ENCODE measurements at regions not wholly inside any gene's neighbourhood (a gene's known extent, or its start where the extent isn't known, plus 50 kb on each side); places are given as distances from the start of the nearest gene placed in this dataset.

DNA sequence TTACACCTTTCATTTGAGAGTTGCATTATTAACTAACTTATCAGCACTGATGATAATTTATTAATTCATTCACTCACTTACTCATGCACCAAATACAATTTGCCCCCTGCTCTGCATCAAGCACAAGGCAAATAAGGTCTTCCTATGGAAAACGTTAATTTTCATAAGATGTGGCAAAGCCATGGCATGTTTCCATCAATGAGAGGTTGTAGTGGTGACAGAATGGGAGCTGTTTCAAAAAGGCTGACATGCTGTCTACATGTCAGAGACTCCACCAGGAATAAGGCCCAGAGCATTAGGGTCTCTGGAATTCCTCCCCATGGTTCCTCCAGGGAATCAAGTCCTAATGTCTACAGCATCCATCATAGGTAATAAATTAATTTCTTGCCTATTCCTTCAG is 978.8 kb downstream of the TMEM182 start:
- DNase-seq (ENCODE audit: low spot score) (no peak), ATAC-seq (no peak), FAIRE-seq (no peak)
- Histone ChIP-seq H3K9me3 (ENCODE audit: low read length) (peaks cover 53% of the 10 kb centered on the region), H4K20me1 (ENCODE audit: insufficient read depth, low read length) (no peaks in the 10 kb centered on the region), H2AFZ (ENCODE audit: low read length) (no peak overlapping the region), H3K27ac (ENCODE audit: extremely low read length, insufficient read depth, low read length) (no peak overlapping the region), H3K4me2 (ENCODE audit: low read depth, low read length) (no peak overlapping the region), H3K9ac (ENCODE audit: insufficient read depth, low read depth, low read length) (no peak overlapping the region), H3K4me3 (replicated peaks in 1 of 3; ENCODE audit: insufficient read depth in 1 of 3, low read depth in 2 of 3, low read length in 3 of 3) (no peak overlapping the region), H3K79me2 (ENCODE audit: insufficient read depth, low read length) (no peaks in the 10 kb centered on the region), H3K4me1 (ENCODE audit: insufficient read depth, low read length) (no peaks in the 10 kb centered on the region), H3K36me3 (replicated peaks in 1 of 2; ENCODE audit: control insufficient read depth in 1 of 2, insufficient read depth in 2 of 2, low read length in 2 of 2) (no peaks in the 10 kb centered on the region), H3K27me3 (ENCODE audit: control insufficient read depth in 1 of 2, insufficient read depth in 2 of 2, low read length in 2 of 2) (no peaks in the 10 kb centered on the region)
- in situ Hi-C loops (cut with HindIII; ENCODE audit: extremely low pct_ligation_motif_present, low pct_unique_long_range_greater_than_20kb) (no loop called here), intact Hi-C loops (cut with micrococcal nuclease; ENCODE audit: unreplicated experiment) (no loop called here)
- CTCF ChIA-PET (ENCODE audit: low intra/inter-chr PET ratio, low total read pairs): no interaction called here
- WGBS (ENCODE audit: low lambda C conversion rate): 7% methylated on average over 1 of the region's 1 CpG
- POLR2A ChIA-PET: no interaction called here
- no TSS peak for BruUV-seq (replicated peaks)
- TF ChIP-seq ZNF264 (CRISPR knock-in tag; IDR thresholded peaks at IDR 0.05): no peak
- TF ChIP-seq ZNF569 (CRISPR knock-in tag; IDR thresholded peaks at IDR 0.05; ENCODE audit: borderline replicate concordance): no peak
- no peak for TF ChIP-seq FIP1L1 (IDR thresholded peaks at IDR 0.05; ENCODE audit: borderline replicate concordance, insufficient read depth, low read depth, low read length)

DNA sequence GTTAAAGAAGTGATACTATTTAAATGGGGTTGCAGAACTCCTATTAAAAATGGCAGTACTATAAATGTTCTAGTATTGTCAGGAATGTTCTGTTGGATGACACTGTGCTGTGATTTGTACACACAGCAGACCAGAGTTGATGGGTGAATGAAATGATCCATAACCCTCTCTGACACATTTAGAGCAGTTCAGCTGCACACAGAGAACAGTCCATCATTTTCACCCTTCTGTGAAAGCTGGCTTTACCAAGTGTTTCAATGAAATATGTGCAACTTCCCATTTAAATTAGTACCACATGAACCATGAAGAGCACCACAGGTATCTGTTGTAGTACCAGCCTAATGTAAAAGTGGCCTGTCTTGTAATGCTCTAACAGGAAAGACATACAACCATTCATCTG is 981.4 kb downstream of the TMEM182 start:
- DNase-seq (ENCODE audit: low spot score): no peak
- POLR2A ChIA-PET: no interaction called here
- H3K4me1 ChIP-seq (ENCODE audit: insufficient read depth, low read length): no peaks in the 10 kb centered on the region
- H3K9me3 ChIP-seq (ENCODE audit: low read length): peaks cover 41% of the 10 kb centered on the region
- no peaks in the 10 kb centered on the region for H4K20me1 ChIP-seq (ENCODE audit: insufficient read depth, low read length)
- no peaks in the 10 kb centered on the region for H3K36me3 ChIP-seq (replicated peaks in 1 of 2; ENCODE audit: control insufficient read depth in 1 of 2, insufficient read depth in 2 of 2, low read length in 2 of 2)
- H2AFZ ChIP-seq (ENCODE audit: low read length): no peak overlapping the region
- no TSS peak for BruUV-seq (replicated peaks)
- H3K4me3 ChIP-seq (replicated peaks in 1 of 3; ENCODE audit: insufficient read depth in 1 of 3, low read depth in 2 of 3, low read length in 3 of 3): no peak overlapping the region
- no peak for ATAC-seq
- no peak overlapping the region for H3K27ac ChIP-seq (ENCODE audit: extremely low read length, insufficient read depth, low read length)
- CTCF ChIA-PET (ENCODE audit: low intra/inter-chr PET ratio, low total read pairs): no interaction called here
- FAIRE-seq: no peak
- no peaks in the 10 kb centered on the region for H3K27me3 ChIP-seq (ENCODE audit: control insufficient read depth in 1 of 2, insufficient read depth in 2 of 2, low read length in 2 of 2)
- no peak overlapping the region for H3K9ac ChIP-seq (ENCODE audit: insufficient read depth, low read depth, low read length)
- H3K79me2 ChIP-seq (ENCODE audit: insufficient read depth, low read length): no peaks in the 10 kb centered on the region
- intact Hi-C loops (cut with micrococcal nuclease; ENCODE audit: unreplicated experiment): no loop called here
- no peak overlapping the region for H3K4me2 ChIP-seq (ENCODE audit: low read depth, low read length)
- in situ Hi-C loops (cut with HindIII; ENCODE audit: extremely low pct_ligation_motif_present, low pct_unique_long_range_greater_than_20kb): no loop called here
- TF ChIP-seq GLI4 (CRISPR knock-in tag; IDR thresholded peaks at IDR 0.05; ENCODE audit: borderline replicate concordance) (no peak), CCAR2 (optimal IDR thresholded peaks at IDR 0.05; ENCODE audit: low read depth, low read length) (no peak), FOXA3 (CRISPR knock-in tag; IDR thresholded peaks at IDR 0.05) (no peak), ZSCAN20 (CRISPR knock-in tag; IDR thresholded peaks at IDR 0.05; ENCODE audit: borderline replicate concordance) (no peak), ZNF878 (CRISPR knock-in tag; IDR thresholded peaks at IDR 0.05) (no peak), RBAK (CRISPR knock-in tag; IDR thresholded peaks at IDR 0.05) (no peak), ZNF383 (CRISPR knock-in tag; IDR thresholded peaks at IDR 0.05; ENCODE audit: borderline replicate concordance) (no peak)
- TF ChIP-seq, protein P1, sequence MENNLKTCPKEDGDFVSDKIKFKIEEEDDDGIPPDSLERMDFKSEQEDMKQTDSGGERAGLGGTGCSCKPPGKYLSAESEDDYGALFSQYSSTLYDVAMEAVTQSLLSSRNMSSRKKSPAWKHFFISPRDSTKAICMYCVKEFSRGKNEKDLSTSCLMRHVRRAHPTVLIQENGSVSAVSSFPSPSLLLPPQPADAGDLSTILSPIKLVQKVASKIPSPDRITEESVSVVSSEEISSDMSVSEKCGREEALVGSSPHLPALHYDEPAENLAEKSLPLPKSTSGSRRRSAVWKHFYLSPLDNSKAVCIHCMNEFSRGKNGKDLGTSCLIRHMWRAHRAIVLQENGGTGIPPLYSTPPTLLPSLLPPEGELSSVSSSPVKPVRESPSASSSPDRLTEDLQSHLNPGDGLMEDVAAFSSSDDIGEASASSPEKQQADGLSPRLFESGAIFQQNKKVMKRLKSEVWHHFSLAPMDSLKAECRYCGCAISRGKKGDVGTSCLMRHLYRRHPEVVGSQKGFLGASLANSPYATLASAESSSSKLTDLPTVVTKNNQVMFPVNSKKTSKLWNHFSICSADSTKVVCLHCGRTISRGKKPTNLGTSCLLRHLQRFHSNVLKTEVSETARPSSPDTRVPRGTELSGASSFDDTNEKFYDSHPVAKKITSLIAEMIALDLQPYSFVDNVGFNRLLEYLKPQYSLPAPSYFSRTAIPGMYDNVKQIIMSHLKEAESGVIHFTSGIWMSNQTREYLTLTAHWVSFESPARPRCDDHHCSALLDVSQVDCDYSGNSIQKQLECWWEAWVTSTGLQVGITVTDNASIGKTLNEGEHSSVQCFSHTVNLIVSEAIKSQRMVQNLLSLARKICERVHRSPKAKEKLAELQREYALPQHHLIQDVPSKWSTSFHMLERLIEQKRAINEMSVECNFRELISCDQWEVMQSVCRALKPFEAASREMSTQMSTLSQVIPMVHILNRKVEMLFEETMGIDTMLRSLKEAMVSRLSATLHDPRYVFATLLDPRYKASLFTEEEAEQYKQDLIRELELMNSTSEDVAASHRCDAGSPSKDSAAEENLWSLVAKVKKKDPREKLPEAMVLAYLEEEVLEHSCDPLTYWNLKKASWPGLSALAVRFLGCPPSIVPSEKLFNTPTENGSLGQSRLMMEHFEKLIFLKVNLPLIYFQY (CRISPR knock-in tag; IDR thresholded peaks at IDR 0.05; ENCODE audit: borderline replicate concordance): no peak
- TF ChIP-seq, protein P2, sequence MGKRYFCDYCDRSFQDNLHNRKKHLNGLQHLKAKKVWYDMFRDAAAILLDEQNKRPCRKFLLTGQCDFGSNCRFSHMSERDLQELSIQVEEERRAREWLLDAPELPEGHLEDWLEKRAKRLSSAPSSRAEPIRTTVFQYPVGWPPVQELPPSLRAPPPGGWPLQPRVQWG (CRISPR knock-in tag; IDR thresholded peaks at IDR 0.05; ENCODE audit: borderline replicate concordance, low read depth): no peak

All from HepG2 (cell line).